Colonic mucosa (tissue), 4 donors: ENCODE measurements at regions not wholly inside any gene's neighbourhood (a gene's known extent, or its start where the extent isn't known, plus 50 kb on each side); places are given as distances from the start of the nearest gene placed in this dataset.

ENCODE experiments used
- DNase-seq: peaks from one replicate; pipeline ENCODE4 v3.0.0-alpha.2; 2020
- H3K27ac ChIP-seq: fragments of 200-600 bp; one replicate; pipeline ENCODE4 v1.8.0; 2021
- H3K27me3 ChIP-seq: fragments of 200-600 bp; one replicate; pipeline ENCODE4 v1.8.0; 2021
- H3K36me3 ChIP-seq: fragments of 200-600 bp; one replicate; pipeline ENCODE4 v1.8.0; 2021
- H3K4me1 ChIP-seq: fragments of 200-600 bp; one replicate; pipeline ENCODE4 v1.8.0; 2021; ENCODE audit warnings: mild to moderate bottlenecking
- H3K4me3 ChIP-seq: fragments of 200-600 bp; one replicate; pipeline ENCODE4 v1.8.0; 2021
- H3K9ac ChIP-seq, 2 donors: one replicate each; pipeline ENCODE4 v1.7.0; 2013; ENCODE audit warnings: control low read depth in 2 of 2, low read depth in 2 of 2, low read length in 2 of 2
- H3K9me3 ChIP-seq: fragments of 200-600 bp; one replicate; pipeline ENCODE4 v1.8.0; 2021
- CTCF ChIP-seq: fragments of 200-600 bp; IDR thresholded peaks from one replicate; pipeline ENCODE4 v1.8.0; 2022; ENCODE audit warnings: antibody characterized with exemption, mild to moderate bottlenecking
- intact Hi-C: fragments of 100-400 bp; cut with DNase I; formaldehyde crosslinking; loops from one replicate; pipeline ENCODE4 v1.14.1; 2022
- donor health status: healthy.
- donor health status: DM: no; HTN: no; CAD: no.
- donor health status: DM: no; HTN: no; CAD: no.

- TF ChIP-seq CTCF = no peak
- Histone ChIP-seq H3K27ac (no peak overlapping the region), H3K9ac (no peak overlapping the region), H3K4me1 (no peaks in the 10 kb centered on the region), H3K9me3 (no peaks in the 10 kb centered on the region), H3K36me3 (no peaks in the 10 kb centered on the region), H3K27me3 (no peaks in the 10 kb centered on the region), H3K4me3 (no peak overlapping the region)
- no peak for DNase-seq
- intact Hi-C loops = no loop called here
Measured at GRCh38 chr6:15871276-15871675, 208.4 kb upstream of the DTNBP1 start.

- no peak for DNase-seq
- Histone ChIP-seq H3K9ac (no peak overlapping the region), H3K27ac (no peak overlapping the region), H3K4me1 (no peaks in the 10 kb centered on the region), H3K36me3 (no peaks in the 10 kb centered on the region), H3K4me3 (no peak overlapping the region), H3K27me3 (no peaks in the 10 kb centered on the region), H3K9me3 (no peaks in the 10 kb centered on the region)
- TF ChIP-seq CTCF = no peak
- intact Hi-C loops = no loop called here
Measured at GRCh38 chr6:15870333-15871043, 207.7 kb upstream of the DTNBP1 start.

DNA sequence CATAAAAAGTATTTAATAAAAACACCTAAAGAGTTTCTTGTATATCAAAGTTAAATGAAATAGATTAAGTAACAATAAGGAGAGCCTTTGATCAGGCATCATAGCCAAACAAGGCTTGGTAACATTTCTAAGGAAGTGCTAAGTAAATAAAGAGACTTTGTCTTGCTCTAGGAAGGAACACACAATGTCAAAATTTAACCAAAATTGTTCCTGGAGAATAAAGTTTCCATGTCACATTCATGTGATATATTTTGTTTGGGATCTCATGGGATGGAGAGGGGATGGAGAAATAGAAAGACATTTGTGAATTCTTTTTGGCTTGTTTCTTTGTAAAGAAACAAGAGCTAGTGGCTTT, 201.9 kb upstream of the DTNBP1 start:
- no peaks in the 10 kb centered on the region for H3K27me3 ChIP-seq
- DNase-seq = no peak
- intact Hi-C loops = no loop called here
- no peak overlapping the region for H3K27ac ChIP-seq
- H3K9ac ChIP-seq = no peak overlapping the region
- no peaks in the 10 kb centered on the region for H3K36me3 ChIP-seq
- H3K4me1 ChIP-seq = no peaks in the 10 kb centered on the region
- H3K9me3 ChIP-seq = no peaks in the 10 kb centered on the region
- H3K4me3 ChIP-seq = no peak overlapping the region
- TF ChIP-seq CTCF = no peak

GRCh38 chr6:15864038-15864707, 201.3 kb upstream of the DTNBP1 start:
- H3K36me3 ChIP-seq = no peaks in the 10 kb centered on the region
- no peak overlapping the region for H3K4me3 ChIP-seq
- H3K4me1 ChIP-seq = no peaks in the 10 kb centered on the region
- H3K27ac ChIP-seq = no peak overlapping the region
- DNase-seq = no peak
- TF ChIP-seq CTCF = no peak
- no peak overlapping the region for H3K9ac ChIP-seq
- no peaks in the 10 kb centered on the region for H3K9me3 ChIP-seq
- intact Hi-C loops = no loop called here
- no peaks in the 10 kb centered on the region for H3K27me3 ChIP-seq

DNA sequence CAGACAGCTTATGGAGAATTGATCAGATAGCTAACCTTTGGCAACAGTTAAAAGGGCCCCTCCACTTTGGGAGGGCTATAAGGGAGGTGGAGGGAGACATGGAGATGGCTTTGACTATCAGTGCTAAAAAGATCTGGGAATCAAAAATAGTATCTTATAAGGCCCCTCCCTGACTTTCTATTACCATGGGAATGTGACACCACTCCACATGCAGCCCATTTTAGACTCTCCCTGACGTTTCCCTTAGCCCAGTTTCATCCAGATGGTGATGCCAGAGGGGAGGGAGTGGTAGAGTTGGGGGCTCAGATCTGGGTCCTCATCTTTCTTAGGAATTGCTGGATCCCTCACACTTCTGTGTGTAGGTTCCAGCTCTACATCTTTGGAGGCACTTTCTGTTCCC, 200.0 kb upstream of the DTNBP1 start:
- no peak for TF ChIP-seq CTCF
- H3K4me3 ChIP-seq = no peak overlapping the region
- H3K27me3 ChIP-seq = no peaks in the 10 kb centered on the region
- H3K9me3 ChIP-seq = no peaks in the 10 kb centered on the region
- no peak overlapping the region for H3K9ac ChIP-seq
- no peak overlapping the region for H3K27ac ChIP-seq
- intact Hi-C loops = no loop called here
- no peak for DNase-seq
- H3K4me1 ChIP-seq = no peaks in the 10 kb centered on the region
- no peaks in the 10 kb centered on the region for H3K36me3 ChIP-seq
